ENCODE measurements at regions not wholly inside any gene's neighbourhood (a gene's known extent, or its start where the extent isn't known, plus 50 kb on each side); places are given as distances from the start of the nearest gene placed in this dataset.

DNA sequence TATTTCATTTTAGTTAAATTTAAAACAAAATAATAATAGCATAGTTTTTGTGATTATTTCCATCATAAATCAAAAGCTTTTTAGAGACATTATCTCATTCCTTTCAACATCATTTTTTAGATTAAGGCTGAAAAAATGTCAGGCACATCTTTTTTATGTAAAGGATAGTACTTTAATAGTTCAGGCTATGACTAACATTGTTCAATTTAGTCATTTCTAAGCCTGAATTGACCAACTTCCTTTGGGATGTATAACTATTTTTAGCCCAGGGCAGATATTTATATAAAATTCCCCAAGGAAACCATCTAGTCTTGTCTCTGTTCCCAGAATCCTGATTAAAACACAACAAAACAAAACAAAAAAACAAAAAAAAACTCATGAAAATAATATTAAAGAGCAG, 145.6 kb upstream of the PCDH18 start:
- no peaks in the 10 kb centered on the region for H3K9me3 ChIP-seq
- H3K4me3 ChIP-seq (ENCODE audit: low read depth in 2 of 2, low read length in 1 of 2), result no peak overlapping the region
- CTCF ChIA-PET, result no interaction called here
- H3K9ac ChIP-seq, result no peak overlapping the region; the same call in 1 of the 2 replicates
- no peaks in the 10 kb centered on the region for H4K20me1 ChIP-seq (ENCODE audit: insufficient read depth)
- no peak overlapping the region; the same call in 1 of the 2 replicates for H3K4me2 ChIP-seq
- no peaks in the 10 kb centered on the region; a peak in 1 of 4 replicates for H3K4me1 ChIP-seq (ENCODE audit: control insufficient read depth in 1 of 2, insufficient read depth in 2 of 2, low read depth in 1 of 2, low read length in 1 of 2)
- no peaks in the 10 kb centered on the region for H3K79me2 ChIP-seq (ENCODE audit: insufficient read depth)
- H3F3A ChIP-seq (replicated peaks; ENCODE audit: insufficient read depth), result peaks cover 18% of the 10 kb centered on the region
- no peak overlapping the region for H2AFZ ChIP-seq (ENCODE audit: low read depth)
- no peak for DNase-seq
- H3K36me3 ChIP-seq (replicated peaks in 1 of 2; ENCODE audit: control insufficient read depth in 1 of 2, insufficient read depth in 2 of 2, low read length in 1 of 2), result no peaks in the 10 kb centered on the region
- H3K9me2 ChIP-seq, result no peaks in the 10 kb centered on the region
- POLR2A ChIA-PET, result no interaction called here
- H3K27me3 ChIP-seq (ENCODE audit: insufficient read depth), result no peaks in the 10 kb centered on the region
- H3K27ac ChIP-seq (ENCODE audit: low read depth in 2 of 2, low read length in 1 of 2), result peak overlapping the region in 1 of 2 experiments; percentile 86; a peak in 3 of 4 replicates
- TF ChIP-seq, protein P1, sequence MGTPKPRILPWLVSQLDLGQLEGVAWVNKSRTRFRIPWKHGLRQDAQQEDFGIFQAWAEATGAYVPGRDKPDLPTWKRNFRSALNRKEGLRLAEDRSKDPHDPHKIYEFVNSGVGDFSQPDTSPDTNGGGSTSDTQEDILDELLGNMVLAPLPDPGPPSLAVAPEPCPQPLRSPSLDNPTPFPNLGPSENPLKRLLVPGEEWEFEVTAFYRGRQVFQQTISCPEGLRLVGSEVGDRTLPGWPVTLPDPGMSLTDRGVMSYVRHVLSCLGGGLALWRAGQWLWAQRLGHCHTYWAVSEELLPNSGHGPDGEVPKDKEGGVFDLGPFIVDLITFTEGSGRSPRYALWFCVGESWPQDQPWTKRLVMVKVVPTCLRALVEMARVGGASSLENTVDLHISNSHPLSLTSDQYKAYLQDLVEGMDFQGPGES (IDR thresholded peaks at IDR 0.05; ENCODE audit: low read depth, low read length), result no peak
- peak; percentile 87 for TF ChIP-seq TCF12 (IDR thresholded peaks at IDR 0.05)
- no peak for TF ChIP-seq ELF1 (IDR thresholded peaks at IDR 0.05)
- TF ChIP-seq EP300 (IDR thresholded peaks at IDR 0.05; ENCODE audit: borderline replicate concordance in 1 of 2, low read depth in 1 of 2, low read length in 1 of 2), result peak in 1 of 2 experiments; percentile 79; a peak in 2 of 4 replicates
- peak; percentile 70 for TF ChIP-seq JUND (IDR thresholded peaks at IDR 0.05)
- TF ChIP-seq FOSL2 (IDR thresholded peaks at IDR 0.05; ENCODE audit: borderline replicate concordance, low read depth), result peak; percentile 75
- TF ChIP-seq SMC3 (IDR thresholded peaks at IDR 0.05; ENCODE audit: low read depth, low read length), result no peak
- TF ChIP-seq, protein P2, sequence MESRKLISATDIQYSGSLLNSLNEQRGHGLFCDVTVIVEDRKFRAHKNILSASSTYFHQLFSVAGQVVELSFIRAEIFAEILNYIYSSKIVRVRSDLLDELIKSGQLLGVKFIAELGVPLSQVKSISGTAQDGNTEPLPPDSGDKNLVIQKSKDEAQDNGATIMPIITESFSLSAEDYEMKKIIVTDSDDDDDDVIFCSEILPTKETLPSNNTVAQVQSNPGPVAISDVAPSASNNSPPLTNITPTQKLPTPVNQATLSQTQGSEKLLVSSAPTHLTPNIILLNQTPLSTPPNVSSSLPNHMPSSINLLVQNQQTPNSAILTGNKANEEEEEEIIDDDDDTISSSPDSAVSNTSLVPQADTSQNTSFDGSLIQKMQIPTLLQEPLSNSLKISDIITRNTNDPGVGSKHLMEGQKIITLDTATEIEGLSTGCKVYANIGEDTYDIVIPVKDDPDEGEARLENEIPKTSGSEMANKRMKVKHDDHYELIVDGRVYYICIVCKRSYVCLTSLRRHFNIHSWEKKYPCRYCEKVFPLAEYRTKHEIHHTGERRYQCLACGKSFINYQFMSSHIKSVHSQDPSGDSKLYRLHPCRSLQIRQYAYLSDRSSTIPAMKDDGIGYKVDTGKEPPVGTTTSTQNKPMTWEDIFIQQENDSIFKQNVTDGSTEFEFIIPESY (IDR thresholded peaks at IDR 0.05; ENCODE audit: borderline replicate concordance, low read depth), result no peak
- TF ChIP-seq, protein P3, sequence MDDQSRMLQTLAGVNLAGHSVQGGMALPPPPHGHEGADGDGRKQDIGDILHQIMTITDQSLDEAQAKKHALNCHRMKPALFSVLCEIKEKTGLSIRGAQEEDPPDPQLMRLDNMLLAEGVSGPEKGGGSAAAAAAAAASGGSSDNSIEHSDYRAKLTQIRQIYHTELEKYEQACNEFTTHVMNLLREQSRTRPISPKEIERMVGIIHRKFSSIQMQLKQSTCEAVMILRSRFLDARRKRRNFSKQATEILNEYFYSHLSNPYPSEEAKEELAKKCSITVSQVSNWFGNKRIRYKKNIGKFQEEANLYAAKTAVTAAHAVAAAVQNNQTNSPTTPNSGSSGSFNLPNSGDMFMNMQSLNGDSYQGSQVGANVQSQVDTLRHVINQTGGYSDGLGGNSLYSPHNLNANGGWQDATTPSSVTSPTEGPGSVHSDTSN (IDR thresholded peaks at IDR 0.05), result peak; percentile 81
- peak; percentile 48; the same call in 1 of the 2 replicates for TF ChIP-seq FOXM1 (IDR thresholded peaks at IDR 0.05; ENCODE audit: low read depth)
- TF ChIP-seq, protein P4, sequence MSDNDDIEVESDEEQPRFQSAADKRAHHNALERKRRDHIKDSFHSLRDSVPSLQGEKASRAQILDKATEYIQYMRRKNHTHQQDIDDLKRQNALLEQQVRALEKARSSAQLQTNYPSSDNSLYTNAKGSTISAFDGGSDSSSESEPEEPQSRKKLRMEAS (IDR thresholded peaks at IDR 0.05; ENCODE audit: low read depth), result no peak
- TF ChIP-seq GATA2 (CRISPR knock-in tag; IDR thresholded peaks at IDR 0.05), result no peak
- TF ChIP-seq YY1 (IDR thresholded peaks at IDR 0.05; ENCODE audit: low read depth), result no peak
- TF ChIP-seq NRF1 (IDR thresholded peaks at IDR 0.05; ENCODE audit: low read depth, low read length), result no peak
- TF ChIP-seq, protein P5, sequence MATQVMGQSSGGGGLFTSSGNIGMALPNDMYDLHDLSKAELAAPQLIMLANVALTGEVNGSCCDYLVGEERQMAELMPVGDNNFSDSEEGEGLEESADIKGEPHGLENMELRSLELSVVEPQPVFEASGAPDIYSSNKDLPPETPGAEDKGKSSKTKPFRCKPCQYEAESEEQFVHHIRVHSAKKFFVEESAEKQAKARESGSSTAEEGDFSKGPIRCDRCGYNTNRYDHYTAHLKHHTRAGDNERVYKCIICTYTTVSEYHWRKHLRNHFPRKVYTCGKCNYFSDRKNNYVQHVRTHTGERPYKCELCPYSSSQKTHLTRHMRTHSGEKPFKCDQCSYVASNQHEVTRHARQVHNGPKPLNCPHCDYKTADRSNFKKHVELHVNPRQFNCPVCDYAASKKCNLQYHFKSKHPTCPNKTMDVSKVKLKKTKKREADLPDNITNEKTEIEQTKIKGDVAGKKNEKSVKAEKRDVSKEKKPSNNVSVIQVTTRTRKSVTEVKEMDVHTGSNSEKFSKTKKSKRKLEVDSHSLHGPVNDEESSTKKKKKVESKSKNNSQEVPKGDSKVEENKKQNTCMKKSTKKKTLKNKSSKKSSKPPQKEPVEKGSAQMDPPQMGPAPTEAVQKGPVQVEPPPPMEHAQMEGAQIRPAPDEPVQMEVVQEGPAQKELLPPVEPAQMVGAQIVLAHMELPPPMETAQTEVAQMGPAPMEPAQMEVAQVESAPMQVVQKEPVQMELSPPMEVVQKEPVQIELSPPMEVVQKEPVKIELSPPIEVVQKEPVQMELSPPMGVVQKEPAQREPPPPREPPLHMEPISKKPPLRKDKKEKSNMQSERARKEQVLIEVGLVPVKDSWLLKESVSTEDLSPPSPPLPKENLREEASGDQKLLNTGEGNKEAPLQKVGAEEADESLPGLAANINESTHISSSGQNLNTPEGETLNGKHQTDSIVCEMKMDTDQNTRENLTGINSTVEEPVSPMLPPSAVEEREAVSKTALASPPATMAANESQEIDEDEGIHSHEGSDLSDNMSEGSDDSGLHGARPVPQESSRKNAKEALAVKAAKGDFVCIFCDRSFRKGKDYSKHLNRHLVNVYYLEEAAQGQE (IDR thresholded peaks at IDR 0.05; ENCODE audit: low read depth, low read length), result no peak
- TF ChIP-seq, protein P6, sequence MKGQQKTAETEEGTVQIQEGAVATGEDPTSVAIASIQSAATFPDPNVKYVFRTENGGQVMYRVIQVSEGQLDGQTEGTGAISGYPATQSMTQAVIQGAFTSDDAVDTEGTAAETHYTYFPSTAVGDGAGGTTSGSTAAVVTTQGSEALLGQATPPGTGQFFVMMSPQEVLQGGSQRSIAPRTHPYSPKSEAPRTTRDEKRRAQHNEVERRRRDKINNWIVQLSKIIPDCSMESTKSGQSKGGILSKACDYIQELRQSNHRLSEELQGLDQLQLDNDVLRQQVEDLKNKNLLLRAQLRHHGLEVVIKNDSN (IDR thresholded peaks at IDR 0.05; ENCODE audit: borderline replicate concordance, low read depth), result no peak
- TF ChIP-seq NFIC (IDR thresholded peaks at IDR 0.05; ENCODE audit: borderline replicate concordance), result peak; percentile 40; the same call in 1 of the 2 replicates
- TF ChIP-seq FOXJ3 (CRISPR knock-in tag; IDR thresholded peaks at IDR 0.05), result no peak
- TF ChIP-seq, protein P7, sequence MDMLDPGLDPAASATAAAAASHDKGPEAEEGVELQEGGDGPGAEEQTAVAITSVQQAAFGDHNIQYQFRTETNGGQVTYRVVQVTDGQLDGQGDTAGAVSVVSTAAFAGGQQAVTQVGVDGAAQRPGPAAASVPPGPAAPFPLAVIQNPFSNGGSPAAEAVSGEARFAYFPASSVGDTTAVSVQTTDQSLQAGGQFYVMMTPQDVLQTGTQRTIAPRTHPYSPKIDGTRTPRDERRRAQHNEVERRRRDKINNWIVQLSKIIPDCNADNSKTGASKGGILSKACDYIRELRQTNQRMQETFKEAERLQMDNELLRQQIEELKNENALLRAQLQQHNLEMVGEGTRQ (IDR thresholded peaks at IDR 0.05; ENCODE audit: borderline replicate concordance, low read depth, low read length), result no peak
- TF ChIP-seq TAF1 (IDR thresholded peaks at IDR 0.05; ENCODE audit: borderline replicate concordance, low read depth, low read length), result no peak
- no peak for TF ChIP-seq RAD21 (IDR thresholded peaks at IDR 0.05; ENCODE audit: low read length)
- TF ChIP-seq MXI1 (IDR thresholded peaks at IDR 0.05; ENCODE audit: low read depth, low read length), result no peak
- peak; percentile 98 for TF ChIP-seq MEF2A (IDR thresholded peaks at IDR 0.05; ENCODE audit: borderline replicate concordance, low read depth)
- TF ChIP-seq TEAD4 (IDR thresholded peaks at IDR 0.05; ENCODE audit: borderline replicate concordance, insufficient read depth), result 0 out of 2 replicates have a peak, but pooled peaks have one; percentile 49
